GM21619 (cell line): ENCODE measurements at regions not wholly inside any gene's neighbourhood (a gene's known extent, or its start where the extent isn't known, plus 50 kb on each side); places are given as distances from the start of the nearest gene placed in this dataset.

Experiments
- ATAC-seq: cut with Tn5 transposase; IDR thresholded peaks from one replicate; pipeline ENCODE4 v1.9.1; 2021; ENCODE audit not compliant: unreplicated experiment

GRCh38 chr10:57799625-57800024, 468.1 kb downstream of the IPMK start:
- ATAC-seq: no peak

- no peak for ATAC-seq
Measured at GRCh38 chr10:57798830-57799229, 468.9 kb downstream of the IPMK start.

- no peak for ATAC-seq
Measured at GRCh38 chr10:57791546-57791945, 476.1 kb downstream of the IPMK start.

- no peak for ATAC-seq
Measured at GRCh38 chr10:57790703-57791102, 477.0 kb downstream of the IPMK start.

GRCh38 chr10:57788117-57788516, 479.6 kb downstream of the IPMK start:
- no peak for ATAC-seq

- no peak for ATAC-seq
Measured at GRCh38 chr10:57786850-57787750, 480.6 kb downstream of the IPMK start.

- no peak for ATAC-seq
Measured at GRCh38 chr10:57786331-57786730, 481.4 kb downstream of the IPMK start.

GRCh38 chr10:57785546-57785945, 482.1 kb downstream of the IPMK start:
- ATAC-seq: no peak

- ATAC-seq: no peak
Measured at GRCh38 chr10:57785068-57785467, 482.6 kb downstream of the IPMK start.

- no peak for ATAC-seq
Measured at GRCh38 chr10:57776688-57777432, 490.8 kb downstream of the IPMK start.

GRCh38 chr10:57775250-57775649, 492.4 kb downstream of the IPMK start:
- ATAC-seq: no peak

GRCh38 chr10:57769298-57769697, 498.4 kb downstream of the IPMK start:
- ATAC-seq: no peak

GRCh38 chr10:57759777-57760176, 507.9 kb downstream of the IPMK start:
- no peak for ATAC-seq

GRCh38 chr10:57754803-57755202, 512.9 kb downstream of the IPMK start:
- no peak for ATAC-seq

GRCh38 chr10:57743711-57744110, 524.0 kb downstream of the IPMK start:
- ATAC-seq: no peak

GRCh38 chr10:57741751-57742150, 525.9 kb downstream of the IPMK start:
- no peak for ATAC-seq

GRCh38 chr10:57723305-57723704, 544.4 kb downstream of the IPMK start:
- ATAC-seq: no peak

GRCh38 chr10:57716884-57717283, 550.8 kb downstream of the IPMK start:
- ATAC-seq: no peak

GRCh38 chr10:57715233-57715632, 552.5 kb downstream of the IPMK start:
- ATAC-seq: no peak

GRCh38 chr10:57707300-57707658, 560.4 kb downstream of the IPMK start:
- no peak for ATAC-seq

GRCh38 chr10:57706576-57707299, 561.0 kb downstream of the IPMK start:
- no peak for ATAC-seq

- ATAC-seq: no peak
Measured at GRCh38 chr10:57706016-57706415, 561.7 kb downstream of the IPMK start.
